ENCODE measurements at regions not wholly inside any gene's neighbourhood (a gene's known extent, or its start where the extent isn't known, plus 50 kb on each side); places are given as distances from the start of the nearest gene placed in this dataset.

DNA sequence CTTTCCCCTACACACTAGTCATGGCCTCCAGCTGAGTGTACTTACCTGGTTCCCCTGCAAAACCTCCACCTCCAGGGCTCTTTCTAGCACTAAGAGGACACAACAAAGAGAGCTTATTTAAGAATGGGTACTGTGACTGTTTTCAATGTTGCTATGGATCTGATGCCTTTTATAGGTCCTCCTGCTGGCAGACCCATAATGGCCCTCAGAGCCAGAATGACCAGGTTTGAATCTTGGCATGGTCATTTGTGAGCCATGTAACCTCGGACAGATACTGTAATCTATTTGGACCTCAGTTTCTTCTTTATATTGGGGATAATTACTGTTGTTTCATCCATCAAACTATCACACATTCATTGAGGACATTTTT lies 137.6 kb upstream of the USP24 start:
- TF ChIP-seq, protein P1, sequence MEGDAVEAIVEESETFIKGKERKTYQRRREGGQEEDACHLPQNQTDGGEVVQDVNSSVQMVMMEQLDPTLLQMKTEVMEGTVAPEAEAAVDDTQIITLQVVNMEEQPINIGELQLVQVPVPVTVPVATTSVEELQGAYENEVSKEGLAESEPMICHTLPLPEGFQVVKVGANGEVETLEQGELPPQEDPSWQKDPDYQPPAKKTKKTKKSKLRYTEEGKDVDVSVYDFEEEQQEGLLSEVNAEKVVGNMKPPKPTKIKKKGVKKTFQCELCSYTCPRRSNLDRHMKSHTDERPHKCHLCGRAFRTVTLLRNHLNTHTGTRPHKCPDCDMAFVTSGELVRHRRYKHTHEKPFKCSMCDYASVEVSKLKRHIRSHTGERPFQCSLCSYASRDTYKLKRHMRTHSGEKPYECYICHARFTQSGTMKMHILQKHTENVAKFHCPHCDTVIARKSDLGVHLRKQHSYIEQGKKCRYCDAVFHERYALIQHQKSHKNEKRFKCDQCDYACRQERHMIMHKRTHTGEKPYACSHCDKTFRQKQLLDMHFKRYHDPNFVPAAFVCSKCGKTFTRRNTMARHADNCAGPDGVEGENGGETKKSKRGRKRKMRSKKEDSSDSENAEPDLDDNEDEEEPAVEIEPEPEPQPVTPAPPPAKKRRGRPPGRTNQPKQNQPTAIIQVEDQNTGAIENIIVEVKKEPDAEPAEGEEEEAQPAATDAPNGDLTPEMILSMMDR (conservative IDR thresholded peaks at IDR 0.05; ENCODE audit: low read length) = no peak
- no peak for TF ChIP-seq EZH2phosphoT487 (IDR thresholded peaks at IDR 0.05; ENCODE audit: borderline replicate concordance)

Measured in Loucy (cell line).